HEK293 (cell line): ENCODE measurements at regions not wholly inside any gene's neighbourhood (a gene's known extent, or its start where the extent isn't known, plus 50 kb on each side); places are given as distances from the start of the nearest gene placed in this dataset.

Experiments
- CTCF ChIA-PET: fragments of 350-600 bp; formaldehyde crosslinking; extraction: SDS; loops from one replicate; lab custom pipeline; 2021; ENCODE audit warnings: antibody characterized with exemption; lab: Yijun Ruan, JAX
- POLR2A ChIA-PET: fragments of 300-600 bp; formaldehyde crosslinking; extraction: SDS; loops from one replicate; lab custom pipeline; 2020; ENCODE audit warnings: antibody characterized with exemption, inconsistent platforms; lab: Yijun Ruan, JAX
- H3K27ac ChIP-seq: fragments of 200-500 bp; sonication (Bioruptor generic); 2 replicates; pipeline ENCODE4 v1.5.1; 2014; ENCODE audit warnings: low read depth, low read length, control low read depth, inconsistent platforms; ENCODE audit errors: extremely low read depth
- H3K36me3 ChIP-seq, 2 experiments: fragments of 200-500 bp in 1 of 2; sonication (Bioruptor generic) in 1 of 2; 1 replicate in 1 of 2; 2 replicates in 1 of 2; pipeline ENCODE4 v1.5.1; 2014 to 2017; ENCODE audit warnings: inconsistent platforms in 2 of 2, low read length in 2 of 2; ENCODE audit not compliant: control insufficient read depth in 2 of 2, insufficient read depth in 1 of 2
- H3K4me1 ChIP-seq: fragments of 200-500 bp; sonication (Bioruptor generic); 2 replicates; pipeline ENCODE4 v1.5.1; 2014; ENCODE audit warnings: mild to moderate bottlenecking, low read length, inconsistent platforms; ENCODE audit not compliant: control insufficient read depth, insufficient read depth
- H3K4me3 ChIP-seq: 2 replicates; pipeline ENCODE4 v1.5.1; 2011; ENCODE audit warnings: low read depth, mild to moderate bottlenecking, control low read depth, low read length, moderate library complexity
- H3K9me3 ChIP-seq: fragments of 200-500 bp; sonication (Bioruptor generic); 2 replicates; pipeline ENCODE4 v1.5.1; 2014; ENCODE audit warnings: low read depth, low read length, inconsistent platforms; ENCODE audit not compliant: control insufficient read depth, insufficient read depth
- BCL11B ChIP-seq: fragments of 450-650 bp; formaldehyde crosslinking; IDR thresholded peaks from 2 replicates; pipeline ENCODE4 v1.5.1; 2016; ENCODE audit warnings: low read depth, missing biosample characterization, missing genetic modification characterization
- RBAK ChIP-seq: fragments of 450-650 bp; formaldehyde crosslinking; IDR thresholded peaks from 2 replicates; pipeline ENCODE4 v1.5.1; 2016; ENCODE audit warnings: missing biosample characterization, missing genetic modification characterization
- SP2 ChIP-seq: fragments of 450-650 bp; formaldehyde crosslinking; IDR thresholded peaks from 2 replicates; pipeline ENCODE4 v1.5.1; 2016; ENCODE audit warnings: missing biosample characterization, missing genetic modification characterization
- ZFHX2 ChIP-seq: fragments of 450-650 bp; formaldehyde crosslinking; conservative IDR thresholded peaks from 2 replicates; pipeline ENCODE4 v1.5.1; 2016; ENCODE audit warnings: missing biosample characterization, missing genetic modification characterization
- ZNF112 ChIP-seq: fragments of 450-650 bp; formaldehyde crosslinking; IDR thresholded peaks from 2 replicates; pipeline ENCODE4 v1.5.0; 2017; ENCODE audit warnings: missing biosample characterization, missing genetic modification characterization
- ZNF121 ChIP-seq: fragments of 450-650 bp; formaldehyde crosslinking; IDR thresholded peaks from 2 replicates; pipeline ENCODE4 v1.5.1; 2016; ENCODE audit warnings: missing biosample characterization, missing genetic modification characterization
- ZNF138 ChIP-seq: fragments of 450-650 bp; formaldehyde crosslinking; IDR thresholded peaks from 2 replicates; pipeline ENCODE4 v1.5.1; 2016; ENCODE audit warnings: missing biosample characterization, missing genetic modification characterization, borderline replicate concordance
- ZNF169 ChIP-seq: fragments of 450-650 bp; formaldehyde crosslinking; IDR thresholded peaks from 2 replicates; pipeline ENCODE4 v1.5.1; 2016; ENCODE audit warnings: missing biosample characterization, missing genetic modification characterization
- ZNF174 ChIP-seq: fragments of 450-650 bp; formaldehyde crosslinking; IDR thresholded peaks from 2 replicates; pipeline ENCODE4 v1.5.0; 2017; ENCODE audit warnings: missing biosample characterization, mild to moderate bottlenecking, missing genetic modification characterization
- ZNF184 ChIP-seq: fragments of 450-650 bp; IDR thresholded peaks from 2 replicates; pipeline ENCODE4 v1.5.1; 2018; ENCODE audit warnings: missing biosample characterization, mild to moderate bottlenecking, missing genetic modification characterization
- ZNF202 ChIP-seq: fragments of 450-650 bp; formaldehyde crosslinking; IDR thresholded peaks from 2 replicates; pipeline ENCODE4 v1.5.1; 2016; ENCODE audit warnings: missing biosample characterization, missing genetic modification characterization, borderline replicate concordance
- ZNF239 ChIP-seq: fragments of 450-650 bp; formaldehyde crosslinking; IDR thresholded peaks from 2 replicates; pipeline ENCODE4 v1.5.1; 2016; ENCODE audit warnings: missing biosample characterization, missing genetic modification characterization
- ZNF664 ChIP-seq: fragments of 450-650 bp; formaldehyde crosslinking; IDR thresholded peaks from 2 replicates; pipeline ENCODE4 v1.5.1; 2016; ENCODE audit warnings: missing biosample characterization, missing genetic modification characterization
- ZNF76 ChIP-seq: fragments of 450-650 bp; formaldehyde crosslinking; IDR thresholded peaks from 2 replicates; pipeline ENCODE4; 2016; ENCODE audit warnings: low read depth, missing biosample characterization, missing genetic modification characterization, borderline replicate concordance
- ZNF785 ChIP-seq: fragments of 450-650 bp; formaldehyde crosslinking; IDR thresholded peaks from 2 replicates; pipeline ENCODE4 v1.5.1; 2016; ENCODE audit warnings: missing biosample characterization, missing genetic modification characterization
- ZNF830 ChIP-seq: fragments of 450-650 bp; IDR thresholded peaks from 2 replicates; pipeline ENCODE4 v1.5.0; 2018; ENCODE audit warnings: missing biosample characterization, missing genetic modification characterization, low read depth, mild to moderate bottlenecking, moderate library complexity
- TF ChIP-seq, protein P1 (sequence below): fragments of 450-650 bp; formaldehyde crosslinking; conservative IDR thresholded peaks from 2 replicates; pipeline ENCODE4 v1.5.1; 2016; ENCODE audit warnings: low read depth, missing biosample characterization, missing genetic modification characterization
- TF ChIP-seq, protein P2 (sequence below): fragments of 450-650 bp; formaldehyde crosslinking; IDR thresholded peaks from 2 replicates; pipeline ENCODE4 v1.5.1; 2017; ENCODE audit warnings: missing biosample characterization, missing genetic modification characterization
- TF ChIP-seq, protein P3 (sequence below): fragments of 450-650 bp; formaldehyde crosslinking; IDR thresholded peaks from 2 replicates; pipeline ENCODE4 v1.5.1; 2016; ENCODE audit warnings: missing biosample characterization, missing genetic modification characterization
- TF ChIP-seq, protein P4 (sequence below): fragments of 450-650 bp; formaldehyde crosslinking; IDR thresholded peaks from 2 replicates; pipeline ENCODE4 v1.5.1; 2017; ENCODE audit warnings: missing biosample characterization, missing genetic modification characterization

DNA sequence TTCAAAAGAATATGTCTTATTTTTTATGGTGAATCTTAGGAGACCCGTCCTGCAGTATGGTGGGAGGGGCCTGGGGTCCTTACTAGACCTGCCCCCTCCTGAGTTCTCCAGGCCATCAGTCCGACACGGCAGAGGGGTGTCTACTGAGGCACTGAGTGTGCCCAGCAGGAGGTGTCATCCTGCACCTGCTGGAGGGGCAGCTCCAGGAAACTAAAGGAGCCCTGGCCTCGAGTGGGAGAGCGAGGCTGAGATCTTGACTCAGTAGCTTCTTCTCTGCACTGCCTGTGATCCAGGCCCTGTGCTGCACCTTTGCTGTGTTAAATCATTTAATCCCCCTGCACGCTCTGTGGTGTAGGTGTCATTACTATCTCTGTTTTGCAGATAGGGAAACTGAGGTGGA lies 587.7 kb downstream of the PTPRU start:
- Histone ChIP-seq H3K4me1 (no peaks in the 10 kb centered on the region), H3K4me3 (no peak overlapping the region), H3K27ac (no peak overlapping the region), H3K9me3 (no peaks in the 10 kb centered on the region), H3K36me3 (no peaks in the 10 kb centered on the region)
- POLR2A ChIA-PET: no interaction called here
- TF ChIP-seq SP2 (tag by site-specific recombination) (no peak), ZNF138 (tag by site-specific recombination) (no peak), ZNF664 (no peak), ZNF112 (tag by site-specific recombination) (no peak), ZNF830 (tag by site-specific recombination) (no peak), ZFHX2 (no peak), ZNF239 (no peak), ZNF184 (tag by site-specific recombination) (no peak), ZNF174 (tag by site-specific recombination) (no peak), BCL11B (no peak)
- TF ChIP-seq, protein P1, sequence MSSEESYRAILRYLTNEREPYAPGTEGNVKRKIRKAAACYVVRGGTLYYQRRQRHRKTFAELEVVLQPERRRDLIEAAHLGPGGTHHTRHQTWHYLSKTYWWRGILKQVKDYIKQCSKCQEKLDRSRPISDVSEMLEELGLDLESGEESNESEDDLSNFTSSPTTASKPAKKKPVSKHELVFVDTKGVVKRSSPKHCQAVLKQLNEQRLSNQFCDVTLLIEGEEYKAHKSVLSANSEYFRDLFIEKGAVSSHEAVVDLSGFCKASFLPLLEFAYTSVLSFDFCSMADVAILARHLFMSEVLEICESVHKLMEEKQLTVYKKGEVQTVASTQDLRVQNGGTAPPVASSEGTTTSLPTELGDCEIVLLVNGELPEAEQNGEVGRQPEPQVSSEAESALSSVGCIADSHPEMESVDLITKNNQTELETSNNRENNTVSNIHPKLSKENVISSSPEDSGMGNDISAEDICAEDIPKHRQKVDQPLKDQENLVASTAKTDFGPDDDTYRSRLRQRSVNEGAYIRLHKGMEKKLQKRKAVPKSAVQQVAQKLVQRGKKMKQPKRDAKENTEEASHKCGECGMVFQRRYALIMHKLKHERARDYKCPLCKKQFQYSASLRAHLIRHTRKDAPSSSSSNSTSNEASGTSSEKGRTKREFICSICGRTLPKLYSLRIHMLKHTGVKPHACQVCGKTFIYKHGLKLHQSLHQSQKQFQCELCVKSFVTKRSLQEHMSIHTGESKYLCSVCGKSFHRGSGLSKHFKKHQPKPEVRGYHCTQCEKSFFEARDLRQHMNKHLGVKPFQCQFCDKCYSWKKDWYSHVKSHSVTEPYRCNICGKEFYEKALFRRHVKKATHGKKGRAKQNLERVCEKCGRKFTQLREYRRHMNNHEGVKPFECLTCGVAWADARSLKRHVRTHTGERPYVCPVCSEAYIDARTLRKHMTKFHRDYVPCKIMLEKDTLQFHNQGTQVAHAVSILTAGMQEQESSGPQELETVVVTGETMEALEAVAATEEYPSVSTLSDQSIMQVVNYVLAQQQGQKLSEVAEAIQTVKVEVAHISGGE (tag by site-specific recombination): no peak
- TF ChIP-seq, protein P2, sequence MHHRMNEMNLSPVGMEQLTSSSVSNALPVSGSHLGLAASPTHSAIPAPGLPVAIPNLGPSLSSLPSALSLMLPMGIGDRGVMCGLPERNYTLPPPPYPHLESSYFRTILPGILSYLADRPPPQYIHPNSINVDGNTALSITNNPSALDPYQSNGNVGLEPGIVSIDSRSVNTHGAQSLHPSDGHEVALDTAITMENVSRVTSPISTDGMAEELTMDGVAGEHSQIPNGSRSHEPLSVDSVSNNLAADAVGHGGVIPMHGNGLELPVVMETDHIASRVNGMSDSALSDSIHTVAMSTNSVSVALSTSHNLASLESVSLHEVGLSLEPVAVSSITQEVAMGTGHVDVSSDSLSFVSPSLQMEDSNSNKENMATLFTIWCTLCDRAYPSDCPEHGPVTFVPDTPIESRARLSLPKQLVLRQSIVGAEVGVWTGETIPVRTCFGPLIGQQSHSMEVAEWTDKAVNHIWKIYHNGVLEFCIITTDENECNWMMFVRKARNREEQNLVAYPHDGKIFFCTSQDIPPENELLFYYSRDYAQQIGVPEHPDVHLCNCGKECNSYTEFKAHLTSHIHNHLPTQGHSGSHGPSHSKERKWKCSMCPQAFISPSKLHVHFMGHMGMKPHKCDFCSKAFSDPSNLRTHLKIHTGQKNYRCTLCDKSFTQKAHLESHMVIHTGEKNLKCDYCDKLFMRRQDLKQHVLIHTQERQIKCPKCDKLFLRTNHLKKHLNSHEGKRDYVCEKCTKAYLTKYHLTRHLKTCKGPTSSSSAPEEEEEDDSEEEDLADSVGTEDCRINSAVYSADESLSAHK (tag by site-specific recombination): no peak
- TF ChIP-seq, protein P3, sequence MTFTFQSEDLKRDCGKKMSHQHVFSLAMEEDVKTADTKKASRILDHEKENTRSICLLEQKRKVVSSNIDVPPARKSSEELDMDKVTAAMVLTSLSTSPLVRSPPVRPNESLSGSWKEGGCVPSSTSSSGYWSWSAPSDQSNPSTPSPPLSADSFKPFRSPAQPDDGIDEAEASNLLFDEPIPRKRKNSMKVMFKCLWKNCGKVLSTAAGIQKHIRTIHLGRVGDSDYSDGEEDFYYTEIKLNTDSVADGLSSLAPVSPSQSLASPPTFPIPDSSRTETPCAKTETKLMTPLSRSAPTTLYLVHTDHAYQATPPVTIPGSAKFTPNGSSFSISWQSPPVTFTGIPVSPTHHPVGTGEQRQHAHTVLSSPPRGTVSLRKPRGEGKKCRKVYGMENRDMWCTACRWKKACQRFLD (tag by site-specific recombination): no peak
- CTCF ChIA-PET: interaction anchor here (0.6 kb wide), 1 partner anchor 350 kb away, joined by 3 read pairs; no protein-coding TSS in a partner anchor

DNA sequence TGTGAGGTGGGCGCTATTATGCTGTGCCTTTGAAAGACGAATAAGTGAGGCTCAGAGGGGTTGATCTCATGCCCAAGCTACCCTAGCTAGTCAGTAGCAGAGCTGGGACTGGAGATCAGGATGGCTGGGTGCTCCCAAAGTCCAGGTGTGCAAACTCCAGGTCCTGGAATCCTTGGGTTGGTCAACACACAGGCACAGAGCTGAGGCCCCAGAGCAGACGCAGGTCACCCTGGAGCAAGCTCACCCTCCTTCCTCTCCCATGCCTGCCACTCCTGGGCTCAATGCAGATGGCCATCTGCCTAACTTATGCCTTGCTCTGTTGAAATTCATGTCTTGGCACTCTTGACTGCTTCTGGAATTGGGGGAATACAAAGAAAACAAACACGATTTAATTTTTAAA lies 587.2 kb downstream of the PTPRU start:
- Histone ChIP-seq H3K9me3 (peaks cover 2% of the 10 kb centered on the region; the same call in 1 of the 2 replicates), H3K36me3 (no peaks in the 10 kb centered on the region), H3K4me3 (no peak overlapping the region), H3K4me1 (no peaks in the 10 kb centered on the region), H3K27ac (no peak overlapping the region)
- ChIA-PET CTCF (interaction anchor here (0.6 kb wide), 1 partner anchor 350 kb away, joined by 3 read pairs; no protein-coding TSS in a partner anchor), POLR2A (no interaction called here)
- TF ChIP-seq ZNF121 (tag by site-specific recombination): no peak
- TF ChIP-seq, protein P1 (tag by site-specific recombination): no peak
- TF ChIP-seq ZNF76 (tag by site-specific recombination): no peak
- no peak for TF ChIP-seq ZNF169 (tag by site-specific recombination)
- no peak for TF ChIP-seq ZNF202 (tag by site-specific recombination)
- TF ChIP-seq, protein P4, sequence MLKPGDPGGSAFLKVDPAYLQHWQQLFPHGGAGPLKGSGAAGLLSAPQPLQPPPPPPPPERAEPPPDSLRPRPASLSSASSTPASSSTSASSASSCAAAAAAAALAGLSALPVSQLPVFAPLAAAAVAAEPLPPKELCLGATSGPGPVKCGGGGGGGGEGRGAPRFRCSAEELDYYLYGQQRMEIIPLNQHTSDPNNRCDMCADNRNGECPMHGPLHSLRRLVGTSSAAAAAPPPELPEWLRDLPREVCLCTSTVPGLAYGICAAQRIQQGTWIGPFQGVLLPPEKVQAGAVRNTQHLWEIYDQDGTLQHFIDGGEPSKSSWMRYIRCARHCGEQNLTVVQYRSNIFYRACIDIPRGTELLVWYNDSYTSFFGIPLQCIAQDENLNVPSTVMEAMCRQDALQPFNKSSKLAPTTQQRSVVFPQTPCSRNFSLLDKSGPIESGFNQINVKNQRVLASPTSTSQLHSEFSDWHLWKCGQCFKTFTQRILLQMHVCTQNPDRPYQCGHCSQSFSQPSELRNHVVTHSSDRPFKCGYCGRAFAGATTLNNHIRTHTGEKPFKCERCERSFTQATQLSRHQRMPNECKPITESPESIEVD: no peak
- TF ChIP-seq ZNF785: no peak
- TF ChIP-seq RBAK (tag by site-specific recombination): no peak
